Left colon (tissue), 2 donors: ENCODE measurements at regions not wholly inside any gene's neighbourhood (a gene's known extent, or its start where the extent isn't known, plus 50 kb on each side); places are given as distances from the start of the nearest gene placed in this dataset.

Experiments
- ATAC-seq: fragments of 200-7000 bp; cut with Tn5 transposase; one replicate; pipeline ENCODE4 v1.9.1; 2020; ENCODE audit warnings: mild to moderate bottlenecking, moderate library complexity
- DNase-seq, 2 donors: peaks; one replicate each; pipeline ENCODE4 v3.0.0-alpha.2; 2020
- intact Hi-C, 2 donors: fragments of 100-400 bp; cut with DNase I in 1 of 2; cut with micrococcal nuclease in 1 of 2; formaldehyde crosslinking; loops; one replicate each; pipeline versions ENCODE4 v1.11.2 to v1.14.0; 2022; cut with DNase I, micrococcal nuclease
- donor health status: DM: no; HTN: no; CAD: no.
- donor health status: DM: yes; HTN: yes; CAD: no.

DNA sequence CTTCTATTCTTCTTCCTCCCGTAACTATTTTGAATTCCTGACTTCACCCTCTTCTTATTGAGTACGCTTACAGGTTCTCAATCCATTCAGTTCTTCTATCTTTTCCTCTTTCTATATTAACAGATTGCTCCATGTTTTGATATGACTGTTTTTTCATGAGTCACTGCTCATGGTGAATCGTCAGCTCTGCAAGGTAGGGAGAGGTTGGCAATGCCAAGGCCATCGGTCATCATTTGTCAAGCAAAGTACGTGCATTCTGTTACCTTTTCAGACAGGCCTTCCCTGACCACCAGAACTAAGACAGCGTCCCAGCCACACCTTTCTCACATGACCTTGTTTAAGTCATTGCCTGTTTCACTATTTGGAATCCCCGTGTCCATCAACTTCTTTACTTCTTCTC lies 1001.9 kb upstream of the SORCS1 start:
- intact Hi-C loops: no loop called here
- ATAC-seq (no peak), DNase-seq (no peak)

DNA sequence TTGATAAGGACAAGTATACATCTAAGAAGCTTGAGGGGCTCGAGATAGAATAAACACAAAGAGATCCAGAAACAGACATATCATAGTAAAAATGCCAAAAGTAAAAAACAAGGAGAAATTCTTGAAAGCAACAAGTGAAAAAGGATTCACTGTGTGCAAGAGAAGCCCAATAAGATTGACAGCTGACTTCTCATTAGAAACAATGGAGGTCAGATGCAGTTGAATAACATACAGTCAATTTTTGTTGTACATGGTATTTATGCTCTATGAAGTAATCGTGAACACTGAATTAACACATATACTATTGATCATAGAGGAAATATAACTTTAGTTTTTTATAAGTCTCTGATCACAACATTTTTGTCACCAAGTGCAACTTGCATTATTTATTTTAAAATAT lies 982.8 kb upstream of the SORCS1 start:
- DNase-seq (no peak), ATAC-seq (no peak)
- intact Hi-C loops: no loop called here

DNA sequence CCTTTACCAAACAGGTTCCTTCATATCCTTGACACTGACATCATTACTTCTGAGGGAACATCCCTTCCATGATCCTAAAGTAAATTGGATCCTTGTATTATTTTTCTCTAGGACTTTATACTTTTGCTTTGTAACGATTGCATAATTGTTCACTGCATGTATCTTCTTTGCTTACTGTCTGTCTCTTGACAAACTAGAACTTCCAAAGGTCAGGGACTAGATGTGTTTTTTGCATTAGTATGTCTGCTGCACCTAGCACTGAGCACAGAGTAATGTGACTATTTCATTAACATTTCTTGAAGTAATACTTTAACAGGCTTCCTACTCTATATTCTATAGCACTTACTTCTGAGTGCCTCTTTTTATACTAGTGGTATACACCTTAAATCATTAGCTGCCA lies 976.6 kb upstream of the SORCS1 start:
- DNase-seq (no peak), ATAC-seq (no peak)
- intact Hi-C loops: no loop called here

DNA sequence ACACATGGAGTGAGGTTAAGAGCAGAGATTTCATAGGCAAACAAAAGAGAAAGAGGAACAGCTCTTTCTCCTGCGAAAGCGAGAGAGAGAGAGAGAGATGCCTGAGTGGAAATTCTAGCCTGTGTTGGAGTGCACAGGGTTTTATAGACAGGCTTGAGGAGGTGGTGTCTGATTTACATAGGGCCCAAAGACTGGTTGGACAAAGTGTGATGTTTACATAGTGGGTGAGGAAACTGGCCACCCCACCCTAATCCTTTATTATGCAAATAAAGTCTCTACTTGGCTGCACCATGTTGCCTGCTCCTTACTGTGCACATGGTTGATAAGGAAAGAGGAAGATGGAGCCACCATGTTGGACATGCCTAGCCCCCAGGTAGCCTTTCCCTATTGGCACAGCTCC lies 967.8 kb upstream of the SORCS1 start:
- intact Hi-C loops: no loop called here
- ATAC-seq: peak; percentile 95
- DNase-seq: peak in 1 of 2 donors; percentile 3

DNA sequence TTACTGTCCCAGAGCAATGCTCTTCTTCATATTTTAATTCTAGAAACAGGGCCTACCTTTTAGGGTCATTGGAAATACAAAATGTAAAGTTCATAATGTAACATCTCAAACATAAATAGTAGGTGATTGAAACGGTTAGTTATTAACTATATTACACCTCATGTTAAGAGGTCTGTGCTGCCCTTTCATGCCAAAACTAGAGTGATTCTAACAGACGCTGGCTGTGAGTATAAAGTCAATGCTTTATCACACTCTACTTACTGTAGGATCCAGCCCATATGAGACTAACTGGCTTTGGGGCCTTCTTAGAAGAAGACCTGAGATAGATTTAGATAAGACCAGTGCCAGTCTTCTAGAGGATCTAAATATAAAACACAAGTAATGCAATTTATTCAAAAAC lies 966.1 kb upstream of the SORCS1 start:
- intact Hi-C loops: no loop called here
- DNase-seq (no peak), ATAC-seq (no peak)

DNA sequence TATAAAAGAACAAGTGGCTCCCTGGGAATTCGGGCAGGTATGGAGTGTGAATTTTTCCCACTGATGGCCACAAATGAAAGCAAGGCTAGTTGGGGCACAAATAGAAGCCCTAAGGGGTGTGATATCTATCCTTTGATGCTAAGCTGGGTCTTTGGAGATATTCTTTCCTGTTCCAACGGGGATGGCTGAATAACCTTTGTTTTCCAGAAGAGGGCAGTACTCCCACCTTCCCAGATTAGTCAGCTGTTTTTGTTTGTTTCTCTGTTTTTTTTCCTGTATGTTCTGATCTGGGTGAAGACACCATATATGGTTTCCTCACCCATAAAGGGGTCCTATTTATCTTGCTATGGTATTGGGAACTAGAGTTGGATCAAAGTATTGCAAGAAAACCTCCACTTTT lies 947.7 kb upstream of the SORCS1 start:
- no peak for ATAC-seq
- intact Hi-C loops: no loop called here
- no peak for DNase-seq

DNA sequence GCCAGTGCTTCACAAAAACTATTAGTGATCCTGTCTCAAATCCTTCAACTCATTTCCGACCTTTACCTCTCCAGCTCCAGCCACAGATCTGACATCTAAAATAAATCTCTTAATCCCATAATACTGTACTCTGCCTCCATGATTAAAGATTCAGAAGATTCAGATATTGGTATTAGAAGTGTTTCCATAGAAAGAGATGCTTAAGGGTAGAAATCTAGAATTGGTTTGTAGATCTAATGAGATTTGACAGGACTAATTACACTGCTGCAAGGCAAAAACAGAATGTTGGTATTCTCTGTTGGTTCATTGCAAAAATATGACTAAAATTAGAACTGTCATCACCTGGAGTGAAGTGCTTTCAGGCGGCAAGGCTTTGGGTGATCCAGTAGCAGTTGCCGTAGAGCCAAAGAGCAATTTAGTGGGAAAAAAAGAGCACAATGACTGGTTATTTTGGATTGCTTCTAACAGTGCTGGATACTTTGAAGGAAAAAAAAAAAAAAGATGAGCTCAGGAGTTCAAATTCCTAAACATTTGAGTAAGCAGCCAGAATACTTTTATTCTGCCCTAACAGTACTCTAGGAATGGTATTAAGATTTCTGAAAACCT lies 940.1 kb upstream of the SORCS1 start:
- ATAC-seq (no peak), DNase-seq (no peak)
- intact Hi-C loops: no loop called here

DNA sequence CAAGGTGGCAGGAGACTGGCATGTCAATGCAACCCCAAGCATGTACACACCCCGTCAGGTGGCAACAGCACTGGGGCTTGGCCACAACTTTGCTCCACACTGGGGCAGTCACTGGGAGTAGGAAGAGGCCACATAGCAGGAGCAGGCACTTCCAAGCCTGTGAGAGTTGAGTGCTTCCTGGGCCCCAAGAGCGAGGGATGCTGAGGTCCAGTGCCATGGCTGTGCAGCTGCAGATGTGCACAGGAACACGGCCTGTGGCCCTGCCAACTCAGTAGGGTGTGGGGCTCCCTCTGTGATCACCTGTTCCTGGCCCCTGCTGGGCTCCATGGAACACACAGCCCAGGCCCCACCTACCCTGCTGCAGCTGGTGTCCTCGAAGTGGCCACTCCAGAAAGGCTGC lies 932.8 kb upstream of the SORCS1 start:
- ATAC-seq (no peak), DNase-seq (no peak)
- intact Hi-C loops: no loop called here

DNA sequence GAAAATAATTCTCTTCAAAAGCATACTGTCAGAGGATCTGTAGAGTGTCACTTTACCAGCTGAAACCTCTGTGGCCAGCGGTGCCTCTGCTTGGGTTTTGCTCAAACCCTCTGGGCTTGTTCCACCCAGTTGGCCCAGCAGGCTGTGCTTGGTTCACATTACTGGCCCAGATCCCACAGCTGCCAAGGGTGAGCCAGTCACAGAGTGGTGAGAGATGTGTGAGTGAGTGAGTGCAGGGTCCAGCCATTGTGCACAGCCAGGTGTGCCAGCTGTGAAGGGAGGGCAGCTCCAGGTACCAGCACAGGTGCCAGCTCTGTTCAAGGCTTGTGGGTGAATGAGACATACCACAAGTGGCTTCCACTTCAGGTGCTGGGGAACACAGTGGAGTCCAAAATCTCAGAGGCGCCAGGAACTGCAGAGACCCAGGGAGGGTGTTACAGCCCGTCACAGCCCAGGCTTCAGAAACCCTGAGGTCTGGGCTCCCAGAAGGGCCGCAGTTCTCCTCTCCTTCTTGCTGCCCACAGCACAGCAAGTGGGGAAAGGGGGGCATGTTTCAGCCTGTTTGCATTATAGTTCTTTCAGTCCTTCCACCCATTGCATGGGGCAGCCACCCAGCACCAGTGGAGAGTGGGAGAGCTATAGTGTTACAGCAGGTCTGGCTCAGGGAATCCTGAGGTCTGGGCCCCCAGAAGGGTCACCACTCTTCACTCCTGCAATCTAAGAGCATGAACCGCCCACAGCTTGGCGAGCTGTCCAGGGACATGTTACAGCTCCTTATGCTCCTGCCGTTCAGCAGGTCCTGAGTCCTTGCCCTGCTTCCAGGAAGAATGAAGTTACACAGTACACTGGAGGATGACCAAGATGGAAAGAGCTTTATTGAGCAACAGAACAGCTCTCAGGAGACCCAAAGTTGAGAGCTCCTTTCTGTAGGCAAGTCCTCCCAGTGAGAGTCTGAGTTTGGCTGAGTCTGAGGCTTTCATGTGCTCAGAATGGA lies 931.7 kb upstream of the SORCS1 start:
- intact Hi-C loops: no loop called here
- ATAC-seq (no peak), DNase-seq (no peak)

DNA sequence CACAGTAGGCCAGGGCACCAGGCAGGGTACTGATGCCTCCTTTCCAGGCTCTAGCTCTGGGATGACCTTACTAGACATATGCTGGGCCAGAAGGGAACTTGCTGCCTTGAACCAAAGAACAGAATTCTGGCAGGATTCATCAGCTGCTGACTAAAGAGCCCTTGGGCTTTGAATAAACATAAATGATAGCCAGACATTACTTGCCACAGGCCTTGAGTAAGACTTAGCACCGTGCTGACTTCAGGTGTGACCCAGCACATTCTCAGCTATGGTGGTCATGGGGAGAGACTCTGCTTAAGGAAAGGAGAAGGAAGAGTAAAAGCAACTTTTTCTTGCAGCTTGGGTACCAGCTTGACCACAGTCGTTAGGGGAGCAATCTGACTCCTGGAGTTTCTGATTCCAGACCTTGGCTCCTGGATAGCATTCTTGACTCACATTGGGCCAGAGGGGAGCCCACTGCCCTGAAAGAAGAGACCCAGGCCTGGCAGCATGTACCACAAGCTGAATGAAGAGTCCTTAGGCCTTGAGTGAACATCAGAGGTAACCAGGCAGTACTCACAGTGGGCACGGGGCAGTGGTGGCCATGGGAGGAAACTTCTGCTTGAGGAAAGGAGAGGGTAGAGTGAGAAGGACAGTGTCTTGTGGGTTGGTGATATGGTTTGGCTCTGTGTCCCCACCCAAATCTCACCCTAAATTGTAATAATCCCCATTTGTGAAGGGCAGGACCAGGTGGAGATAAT lies 926.1 kb upstream of the SORCS1 start:
- ATAC-seq: no peak

DNA sequence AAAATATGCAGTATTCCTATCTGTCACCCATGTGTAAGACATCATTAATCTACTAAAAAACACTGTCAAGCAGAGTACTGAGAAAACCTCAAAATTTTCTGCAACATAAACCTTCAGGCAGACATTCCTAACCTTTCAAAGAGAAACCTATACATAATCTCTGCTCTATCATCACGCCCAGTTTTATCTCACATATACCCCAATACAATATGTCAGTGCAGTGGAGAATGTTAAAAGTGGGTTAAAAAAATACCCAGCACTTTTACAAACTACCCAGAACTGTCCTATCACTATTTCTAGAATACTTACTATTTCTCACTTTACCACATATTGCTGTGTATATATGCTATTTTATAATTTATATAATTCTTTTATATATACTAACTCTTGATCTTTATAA lies 922.0 kb upstream of the SORCS1 start:
- DNase-seq: no peak
- ATAC-seq: no peak
- intact Hi-C loops: no loop called here

More for the DNA sequence above, 926.1 kb upstream of the SORCS1 start:
- intact Hi-C loops: no loop called here
- no peak for DNase-seq

DNA sequence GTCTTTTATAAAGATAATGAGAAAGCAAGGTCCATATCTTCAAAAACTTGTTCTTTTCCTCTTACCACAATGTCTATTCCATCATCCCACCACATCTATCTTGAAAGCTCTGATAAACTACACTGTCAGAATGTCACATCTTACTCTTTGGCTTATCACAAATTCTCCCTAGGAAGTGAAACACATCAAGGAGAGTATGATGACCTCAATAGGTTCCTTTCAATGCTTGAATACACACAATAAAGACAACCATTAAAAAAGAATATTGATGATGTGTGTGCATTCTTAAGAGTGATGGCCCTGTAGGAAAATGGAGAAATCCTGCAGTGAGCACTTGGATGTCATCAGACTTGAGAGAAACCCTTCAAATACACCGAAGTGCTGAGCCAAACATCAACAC lies 918.1 kb upstream of the SORCS1 start:
- ATAC-seq (no peak), DNase-seq (no peak)
- intact Hi-C loops: no loop called here

DNA sequence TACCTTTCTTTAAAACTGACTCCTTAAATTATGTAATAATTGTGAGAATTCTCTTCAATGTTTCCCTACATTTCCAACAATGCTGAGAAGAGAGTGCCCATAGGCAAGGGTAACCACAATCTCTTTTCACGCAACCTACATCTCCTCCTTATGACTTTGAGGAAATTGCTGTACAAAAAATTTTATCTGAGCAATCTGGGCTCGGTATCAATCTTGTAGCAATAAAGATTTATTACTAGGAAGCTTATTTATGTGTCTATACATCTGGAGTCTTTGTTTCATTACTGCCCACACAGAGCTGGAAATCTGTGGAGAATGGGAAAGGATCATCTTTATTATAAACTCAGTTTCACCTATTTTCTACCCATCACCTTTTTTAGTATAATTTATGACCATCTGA lies 913.8 kb upstream of the SORCS1 start:
- ATAC-seq: peak; percentile 94
- intact Hi-C loops: no loop called here
- no peak for DNase-seq

DNA sequence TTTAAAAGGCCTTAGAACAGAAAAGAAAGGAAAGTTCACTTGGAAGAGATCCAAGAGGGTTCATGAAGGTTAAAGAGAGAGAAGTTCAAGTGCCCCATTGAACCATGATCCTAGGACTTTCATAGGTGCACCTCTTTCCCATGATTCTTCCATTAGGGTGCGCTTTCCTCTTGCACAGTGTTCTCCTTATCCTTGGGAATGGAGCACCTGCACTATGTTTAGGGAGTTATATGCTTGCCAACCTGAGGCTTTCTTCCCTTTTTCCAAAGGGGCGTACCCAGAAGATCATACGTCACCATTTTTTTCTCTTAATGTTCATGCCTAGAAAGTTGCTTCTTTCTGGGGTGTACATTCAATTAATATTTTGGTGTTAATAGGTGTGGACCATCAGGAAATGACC lies 908.0 kb upstream of the SORCS1 start:
- intact Hi-C loops: no loop called here
- DNase-seq (no peak), ATAC-seq (no peak)

DNA sequence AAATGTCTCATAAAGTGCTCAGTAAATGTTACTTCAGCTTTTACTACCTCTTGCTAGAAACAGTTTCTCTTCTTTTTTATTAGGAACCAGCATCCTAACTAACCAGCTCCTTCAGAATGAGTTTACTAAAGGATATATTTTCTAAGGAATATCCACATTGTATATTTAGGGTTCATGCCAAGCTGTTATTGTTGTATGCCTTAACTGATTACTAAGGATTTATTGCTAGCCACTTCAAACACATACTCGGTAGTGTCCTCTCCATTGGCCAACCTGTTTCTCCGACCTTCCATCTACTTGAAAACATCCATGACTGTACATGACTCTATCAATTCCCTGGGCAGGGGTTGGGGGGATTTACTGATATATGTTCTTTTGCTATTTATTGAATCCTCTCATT lies 906.3 kb upstream of the SORCS1 start:
- DNase-seq: no peak
- intact Hi-C loops: no loop called here
- peak; percentile 83 for ATAC-seq

DNA sequence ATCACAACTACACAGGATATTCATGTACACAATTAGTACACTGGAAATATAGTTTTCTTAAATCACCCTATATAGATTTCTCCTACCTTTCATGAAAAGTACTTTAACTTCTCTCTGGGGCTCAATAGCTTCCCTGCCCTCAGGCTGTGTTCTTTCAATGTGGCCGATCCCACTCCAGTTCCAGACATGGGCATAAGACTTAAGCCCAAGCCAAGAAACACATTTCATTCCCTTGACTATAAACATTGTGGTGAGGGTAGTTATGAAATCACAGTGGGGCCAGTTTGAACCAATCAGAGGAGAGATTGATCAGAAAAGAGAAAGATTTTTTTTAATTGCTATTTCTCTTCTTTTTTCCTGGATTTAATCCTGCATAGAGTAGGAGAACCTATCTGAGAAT lies 904.6 kb upstream of the SORCS1 start:
- DNase-seq (no peak), ATAC-seq (no peak)
- intact Hi-C loops: no loop called here

DNA sequence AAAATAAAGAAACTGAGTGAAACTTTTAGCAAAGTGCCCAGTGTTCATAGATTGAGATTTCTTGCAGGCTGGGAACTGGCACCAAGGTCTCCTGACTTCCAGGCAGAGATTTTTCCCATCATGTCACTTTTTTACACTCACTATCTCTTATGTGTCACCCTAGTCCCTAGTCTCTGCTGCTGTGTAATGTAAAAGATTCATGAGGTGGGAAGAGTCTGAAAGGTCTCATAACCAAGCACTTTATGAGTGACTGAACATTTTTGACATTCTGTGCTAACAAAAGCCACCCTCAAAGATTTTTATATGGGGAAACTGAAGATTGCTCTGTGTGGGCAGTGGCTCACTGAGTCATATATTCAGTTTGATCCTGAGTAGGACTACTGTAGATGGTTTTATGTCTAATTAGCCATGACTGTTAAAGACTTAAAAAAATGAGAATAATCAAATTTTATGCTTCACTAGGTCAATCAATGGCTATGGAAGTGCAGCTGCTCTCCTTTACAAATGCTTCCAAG lies 900.3 kb upstream of the SORCS1 start:
- DNase-seq: no peak
- no peak for ATAC-seq
- intact Hi-C loops: no loop called here

DNA sequence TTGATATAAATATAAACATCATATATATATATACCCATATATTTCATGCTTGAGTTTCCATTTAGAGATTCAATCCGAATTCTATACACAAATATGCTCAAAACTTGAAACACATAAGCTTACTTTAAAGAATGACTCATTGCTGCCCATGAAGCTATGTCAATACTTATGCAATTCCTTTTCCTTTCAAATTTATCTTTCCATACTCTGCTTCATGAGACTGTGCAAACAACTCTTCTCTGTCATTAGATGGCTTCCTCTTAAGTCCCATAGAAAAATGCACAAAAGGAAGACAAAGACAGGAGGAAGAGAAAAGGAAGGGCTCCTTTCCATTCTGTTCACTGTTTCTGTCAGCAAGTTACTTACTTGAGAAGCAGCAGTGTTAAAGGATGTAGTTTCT lies 895.7 kb upstream of the SORCS1 start:
- intact Hi-C loops: no loop called here
- DNase-seq (no peak), ATAC-seq (no peak)

DNA sequence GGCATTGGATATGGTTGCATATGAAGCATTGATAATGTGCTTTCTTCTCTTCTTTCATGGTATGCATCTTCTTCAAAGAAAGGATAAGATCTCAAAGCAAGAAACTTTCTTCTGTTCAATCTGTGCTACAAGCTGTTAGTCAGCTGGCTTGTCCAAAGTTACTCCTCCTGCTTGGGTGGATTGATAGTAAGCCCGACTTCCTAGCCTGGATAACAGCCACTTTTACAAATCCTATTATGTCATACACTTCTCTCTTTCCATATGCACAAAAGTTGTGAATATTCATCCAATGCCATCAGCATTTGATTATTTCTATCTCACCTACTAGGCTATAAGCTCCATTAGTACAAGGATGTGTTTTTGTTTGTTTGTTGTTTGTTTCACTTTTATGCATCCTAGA lies 891.0 kb upstream of the SORCS1 start:
- DNase-seq (no peak), ATAC-seq (no peak)
- intact Hi-C loops: no loop called here

DNA sequence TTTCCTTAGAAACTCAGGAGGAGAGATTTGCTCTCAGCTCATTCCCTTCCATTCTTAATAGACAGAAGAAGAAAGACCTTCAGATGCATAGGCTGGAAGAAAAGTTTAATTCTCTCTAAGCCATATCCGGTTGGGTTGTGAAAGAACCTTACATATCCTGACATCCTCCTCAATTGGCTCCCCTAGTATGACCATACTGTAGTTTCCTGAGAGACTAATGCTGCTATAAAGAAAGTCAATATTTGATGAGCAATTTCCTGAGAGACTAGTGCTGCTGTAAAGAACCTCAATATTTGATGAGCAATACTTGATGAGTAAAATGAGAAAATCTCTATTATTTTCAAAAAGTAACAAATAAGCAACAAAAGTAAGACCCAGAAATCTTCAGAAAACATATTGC lies 888.5 kb upstream of the SORCS1 start:
- no peak for DNase-seq
- intact Hi-C loops: no loop called here
- ATAC-seq: peak; percentile 69
